NCI-H2227 (cell line): ENCODE measurements at regions not wholly inside any gene's neighbourhood (a gene's known extent, or its start where the extent isn't known, plus 50 kb on each side); places are given as distances from the start of the nearest gene placed in this dataset.
"Not testable (repeated sequence)": the region's sequence is repeated elsewhere in the genome, so short reads cannot be mapped to it uniquely, and the experiment has no call there.

ENCODE experiments used
- DNase-seq: peaks from one replicate; lab custom pipeline; 2025; ENCODE audit not compliant: unreplicated experiment; lab: John Stamatoyannopoulos, UW

DNA sequence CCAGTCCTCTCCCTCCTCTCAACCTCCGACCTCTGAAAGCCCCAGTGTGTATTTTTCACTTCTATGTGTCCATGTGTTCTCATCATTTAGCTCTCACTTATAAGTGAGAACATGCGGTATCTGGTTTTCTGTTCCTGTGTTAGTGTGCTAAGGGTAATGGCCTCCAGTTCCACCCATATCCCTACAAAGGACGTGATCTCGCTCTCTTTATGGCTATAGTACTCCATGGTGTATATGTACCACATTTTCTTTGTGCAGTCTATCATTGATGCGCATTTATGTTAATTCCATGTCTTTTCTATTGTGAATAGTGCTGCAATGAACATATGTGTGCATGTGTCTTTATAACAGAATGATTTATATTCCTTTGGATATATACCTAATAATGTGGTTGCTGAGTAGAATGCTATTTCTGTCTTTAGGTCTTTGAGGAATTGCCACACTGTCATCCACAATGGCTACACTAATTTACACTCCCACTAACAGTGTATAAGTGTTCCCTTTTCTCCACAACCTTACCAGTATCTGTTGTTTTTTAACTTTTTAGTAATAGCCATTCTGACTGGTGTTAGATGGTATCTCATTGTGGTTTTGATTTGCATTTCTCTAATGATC, 749.3 kb upstream of the ARRDC3 start:
- DNase-seq, result not testable (repeated sequence)

GRCh38 chr5:92126182-92126581, 743.1 kb upstream of the ARRDC3 start:
- DNase-seq, result no peak

GRCh38 chr5:92119110-92119509, 736.0 kb upstream of the ARRDC3 start:
- DNase-seq, result no peak

- no peak for DNase-seq
Measured at GRCh38 chr5:92106808-92107207, 723.7 kb upstream of the ARRDC3 start.

DNA sequence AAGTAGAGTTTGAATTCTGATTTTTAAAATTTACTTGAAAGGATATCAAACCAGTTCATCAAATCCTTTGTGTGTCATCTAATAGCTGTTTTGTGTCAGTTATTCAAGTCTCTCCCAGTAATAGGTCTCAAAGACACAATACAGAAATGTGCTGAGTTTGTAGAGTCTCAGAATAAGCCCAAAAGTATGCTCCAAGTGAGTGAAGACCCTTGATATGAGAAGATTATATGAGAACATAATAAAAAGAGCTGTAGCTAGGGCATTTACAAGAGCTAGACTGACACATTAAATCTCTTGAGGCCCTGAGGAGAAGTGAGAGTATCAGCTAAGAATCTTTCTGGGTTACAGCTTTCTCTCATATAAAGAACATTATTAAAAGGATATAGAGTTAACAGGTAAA, 721.0 kb upstream of the ARRDC3 start:
- DNase-seq, result no peak

DNA sequence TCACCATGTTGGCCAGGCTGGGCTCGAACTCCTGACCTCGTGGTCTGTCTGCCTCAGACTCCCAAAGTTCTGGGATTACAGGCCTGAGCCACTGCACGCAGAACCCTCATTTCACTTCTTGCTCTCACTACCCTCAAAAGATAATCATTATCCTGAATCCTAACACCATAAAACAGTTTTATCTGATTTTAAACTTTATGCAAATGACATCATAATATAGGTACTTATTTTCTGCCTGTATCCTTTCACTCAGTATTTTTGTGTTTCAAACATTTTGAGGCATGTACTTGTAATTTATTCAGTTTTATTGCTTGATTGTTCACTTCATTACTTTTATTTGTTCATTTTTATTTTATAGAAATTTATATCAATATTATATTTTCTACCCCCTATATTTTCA, 719.2 kb upstream of the ARRDC3 start:
- no peak for DNase-seq

GRCh38 chr5:92092239-92092638, 709.1 kb upstream of the ARRDC3 start:
- no peak for DNase-seq

DNA sequence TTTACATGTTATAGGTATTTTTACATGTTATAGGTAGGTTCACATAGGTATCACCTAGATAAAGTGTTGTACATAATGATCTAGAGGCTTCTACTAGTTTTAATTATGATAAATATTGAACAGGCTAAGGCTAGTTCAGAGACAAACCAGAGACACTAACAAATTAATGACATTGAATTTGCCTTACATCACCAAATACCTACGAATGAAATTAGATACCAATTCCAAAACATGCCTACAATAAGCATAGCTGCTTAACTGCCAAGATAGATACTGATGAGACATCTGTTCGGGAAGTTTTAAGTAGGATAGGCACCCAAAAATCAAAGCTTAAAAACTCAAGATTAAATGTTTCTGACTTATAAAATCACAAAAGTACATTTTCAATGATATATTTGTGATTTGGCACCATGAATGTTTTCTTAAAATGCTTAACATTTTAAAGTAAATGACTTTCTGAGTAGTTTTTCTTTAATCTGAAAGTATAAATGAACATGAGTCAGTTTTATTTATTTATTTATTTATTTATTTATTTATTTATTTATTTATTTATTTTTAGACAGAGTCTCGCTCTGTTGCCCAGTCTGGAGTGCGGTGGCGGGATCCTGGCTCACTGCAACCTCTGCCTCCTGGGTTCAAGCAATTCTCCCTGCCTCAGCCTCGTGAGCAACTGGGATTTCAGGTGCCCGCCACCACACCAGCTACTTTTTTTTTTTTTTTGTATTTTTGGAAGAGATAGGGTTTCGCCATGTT, 703.1 kb upstream of the ARRDC3 start:
- DNase-seq, result no peak

GRCh38 chr5:92081958-92082712, 699.0 kb upstream of the ARRDC3 start:
- no peak for DNase-seq

DNA sequence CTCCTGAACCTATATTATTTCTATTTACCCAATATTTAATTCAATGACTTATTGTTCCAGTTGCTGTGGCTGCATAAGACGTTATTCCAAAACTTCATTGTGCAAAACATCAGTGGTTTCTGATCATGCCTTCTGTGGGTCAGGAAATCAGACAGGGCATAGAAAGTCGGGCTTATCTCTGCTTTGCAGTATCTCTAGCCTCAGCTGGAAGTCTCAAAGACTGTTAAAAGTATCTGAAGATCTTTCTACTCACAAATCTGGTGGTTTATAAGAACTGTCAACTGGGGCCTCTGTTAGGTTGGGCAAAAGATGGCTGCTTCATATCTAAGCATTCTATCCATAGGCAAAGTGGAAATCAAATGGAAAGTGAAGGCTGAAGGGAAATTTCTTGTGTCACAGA, 687.7 kb upstream of the ARRDC3 start:
- DNase-seq, result no peak

- no peak for DNase-seq
Measured at GRCh38 chr5:92064993-92065392, 681.9 kb upstream of the ARRDC3 start.

DNA sequence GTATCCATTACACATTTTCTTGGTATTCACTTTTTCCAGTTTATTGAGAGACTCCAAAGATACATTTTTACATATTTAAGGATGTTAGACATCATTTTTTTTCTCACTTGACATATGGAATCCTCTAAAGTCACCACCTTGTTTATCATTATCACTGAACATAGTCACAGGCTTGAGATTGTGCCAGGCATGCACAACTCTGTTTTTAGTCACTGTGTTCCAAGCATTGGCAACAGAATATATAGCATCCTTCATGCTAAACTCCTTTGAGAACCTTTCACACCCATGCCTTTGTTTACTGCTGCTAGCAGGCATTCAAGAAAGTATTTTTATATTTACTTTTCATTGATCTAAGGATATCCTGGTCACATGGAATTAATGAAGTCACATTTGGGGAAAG, 668.6 kb upstream of the ARRDC3 start:
- no peak for DNase-seq

- no peak for DNase-seq
Measured at GRCh38 chr5:92050970-92051369, 667.9 kb upstream of the ARRDC3 start.

- no peak for DNase-seq
Measured at GRCh38 chr5:92041911-92042660, 659.0 kb upstream of the ARRDC3 start.

- DNase-seq, result no peak
Measured at GRCh38 chr5:92041206-92041605, 658.1 kb upstream of the ARRDC3 start.

DNA sequence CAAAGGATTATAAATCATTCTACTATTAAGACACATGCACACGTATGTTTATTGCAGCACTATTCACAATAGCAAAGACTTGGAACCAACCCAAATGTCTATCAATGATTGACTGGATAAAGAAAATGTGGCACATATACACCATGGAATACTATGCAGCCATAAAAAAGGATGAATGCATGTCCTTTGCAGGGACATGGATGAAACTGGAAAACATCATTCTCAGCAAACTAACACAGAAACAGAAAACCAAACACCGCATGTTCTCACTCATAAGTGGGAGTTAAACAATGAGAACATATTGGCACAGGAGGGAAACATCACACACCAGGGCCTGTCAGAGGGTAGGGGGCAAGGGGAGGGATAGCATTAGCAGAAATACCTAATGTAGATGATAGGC, 646.7 kb upstream of the ARRDC3 start:
- not testable (repeated sequence) for DNase-seq

DNA sequence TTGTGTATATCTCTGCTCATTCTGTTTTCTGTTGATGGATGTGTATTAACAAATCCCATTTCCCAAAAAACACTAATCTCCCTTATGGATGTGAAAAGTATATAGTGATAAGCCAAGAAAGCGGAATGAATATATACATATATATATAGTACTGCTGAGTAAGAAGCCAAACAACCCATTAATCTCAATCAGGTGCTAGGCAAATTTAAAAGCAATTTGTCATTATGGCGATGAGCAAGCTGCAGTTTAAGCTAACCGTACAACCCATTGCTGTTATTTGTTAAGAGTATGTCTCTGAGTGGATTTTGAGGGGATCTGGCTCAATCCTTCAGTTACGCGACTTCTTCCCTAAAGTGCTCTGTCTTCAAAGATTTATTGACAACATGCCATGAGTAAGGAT, 640.4 kb upstream of the ARRDC3 start:
- DNase-seq, result no peak

DNA sequence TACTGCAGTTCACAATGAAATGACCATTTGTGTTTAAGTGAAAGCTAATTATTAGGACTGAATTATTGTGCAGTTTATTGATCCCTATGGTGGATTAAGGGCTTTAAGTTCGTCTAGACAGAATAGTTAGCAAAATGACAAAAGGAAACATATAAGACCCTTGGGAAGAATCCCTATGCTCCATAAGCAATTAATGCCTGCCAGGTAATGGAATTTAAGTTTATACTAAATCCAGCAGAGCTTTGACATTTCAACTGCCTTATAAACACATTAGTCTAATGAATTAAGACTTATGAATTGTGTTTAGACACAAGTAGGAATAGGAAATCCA, 640.0 kb upstream of the ARRDC3 start:
- DNase-seq, result no peak

DNA sequence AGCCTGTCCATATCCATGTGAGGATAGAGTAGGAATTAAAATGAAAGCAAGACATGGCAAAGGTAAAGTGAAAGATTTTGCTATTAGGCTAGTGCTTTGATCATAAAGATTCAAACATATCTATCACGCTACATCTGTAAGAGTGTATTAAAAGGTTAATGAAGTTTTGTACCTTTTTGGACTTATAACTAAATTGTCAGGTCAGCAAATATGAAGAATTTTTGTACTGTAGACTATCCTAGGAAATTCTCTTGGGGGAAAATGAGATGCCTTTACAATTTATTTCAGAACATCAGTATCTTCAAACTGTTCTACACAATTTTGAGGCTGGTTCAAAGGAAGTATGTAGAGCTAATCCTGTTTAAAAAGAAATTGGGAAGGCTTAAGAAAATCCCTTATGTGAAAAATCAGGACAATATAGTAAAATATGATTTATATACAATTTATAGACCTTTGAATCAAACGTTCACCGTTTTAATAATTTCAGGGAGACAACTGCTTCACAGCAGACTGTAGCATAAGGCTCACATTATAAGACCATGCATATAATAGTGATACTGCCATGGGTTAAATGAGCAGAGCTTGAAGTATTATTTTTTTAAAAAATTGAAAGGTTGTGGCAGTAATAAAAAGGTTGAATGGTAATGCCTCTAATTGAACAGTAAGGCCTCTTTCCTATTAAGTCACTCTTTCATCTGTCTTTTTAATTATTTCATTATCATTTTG, 639.5 kb upstream of the ARRDC3 start:
- no peak for DNase-seq

DNA sequence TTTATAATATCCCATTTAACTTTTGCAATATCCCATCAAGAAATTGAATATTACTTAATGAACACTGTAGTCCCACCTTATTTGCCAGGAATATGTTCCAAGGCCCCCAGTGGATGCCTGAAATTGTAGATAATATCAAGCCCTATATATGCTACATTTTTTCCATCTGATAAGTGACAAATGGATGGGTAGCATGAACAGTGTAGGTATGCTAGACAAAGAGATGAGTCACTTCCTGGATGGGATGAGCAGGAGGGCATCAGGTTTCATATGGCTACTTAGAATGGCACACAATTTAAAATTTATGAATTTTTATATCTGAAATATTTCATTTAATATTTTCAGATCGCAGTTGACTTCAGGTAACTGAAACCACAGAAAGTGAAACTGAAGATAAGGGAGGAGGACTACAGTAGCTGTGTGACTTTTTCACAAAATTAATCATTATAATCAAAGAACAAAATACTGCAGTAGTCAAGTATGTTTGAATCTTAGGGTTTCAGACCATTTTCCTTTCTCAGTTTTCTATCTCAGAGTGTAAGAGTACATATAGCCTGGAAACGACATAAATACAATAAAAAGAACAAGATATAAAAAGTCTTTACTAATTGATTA, 636.4 kb upstream of the ARRDC3 start:
- no peak for DNase-seq

GRCh38 chr5:92017776-92018175, 634.7 kb upstream of the ARRDC3 start:
- no peak for DNase-seq
